Prostate gland (tissue), 2 donors: ENCODE measurements at regions not wholly inside any gene's neighbourhood (a gene's known extent, or its start where the extent isn't known, plus 50 kb on each side); places are given as distances from the start of the nearest gene placed in this dataset.

Experiments used
- CTCF ChIP-seq, 4 experiments: fragments of 200-600 bp in 2 of 4; fragments of 450-650 bp in 2 of 4; sonication (generic) in 2 of 4; IDR thresholded peaks; 1 replicate in 3 of 4; 2 replicates in 1 of 4; pipeline ENCODE4 v1.5.1; 2016 to 2019; ENCODE audit warnings: antibody characterized with exemption in 4 of 4, mild to moderate bottlenecking in 2 of 4, moderate library complexity in 2 of 4
- POLR2A ChIP-seq: fragments of 450-650 bp; IDR thresholded peaks from one replicate; pipeline ENCODE4 v1.6.1; 2016; ENCODE audit warnings: antibody characterized with exemption, mild to moderate bottlenecking

DNA sequence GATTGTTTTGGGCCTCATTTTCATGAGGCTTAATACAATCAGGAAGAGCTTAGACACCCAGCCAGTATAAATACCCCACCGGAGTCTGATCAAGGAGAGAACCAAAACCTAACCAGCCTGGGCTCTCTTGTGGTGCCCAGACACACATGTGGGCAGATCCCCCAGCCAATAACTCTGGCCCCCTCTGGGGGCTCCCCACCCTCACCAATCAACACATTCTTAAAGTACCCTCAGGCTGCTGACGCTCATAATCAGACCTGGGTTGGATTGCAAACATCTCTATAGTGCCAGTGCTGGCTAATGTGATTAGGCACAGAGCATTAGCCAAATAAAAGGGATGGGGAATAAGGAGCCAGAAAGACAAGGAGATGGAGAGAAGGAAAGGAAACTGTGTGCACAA is 329.6 kb downstream of the BCL11A start:
- TF ChIP-seq POLR2A: no peak
- no peak for TF ChIP-seq CTCF (IDR thresholded peaks at IDR 0.05)
